ENCODE measurements at regions not wholly inside any gene's neighbourhood (a gene's known extent, or its start where the extent isn't known, plus 50 kb on each side); places are given as distances from the start of the nearest gene placed in this dataset.
"Not testable (repeated sequence)": the region's sequence is repeated elsewhere in the genome, so short reads cannot be mapped to it uniquely, and the experiment has no call there.

- ChIA-PET CTCF (interaction anchor here (1.4 kb wide), 1 partner anchor 18 kb away, joined by 3 read pairs; no protein-coding TSS in a partner anchor), POLR2A (interaction anchor here (0.7 kb wide), 1 partner anchor 87 kb away, joined by 3 read pairs; no protein-coding TSS in a partner anchor)
- DNase-seq (ENCODE audit: unreplicated experiment); H3K36me3 Mint-ChIP-seq (ENCODE audit: insufficient read depth, unreplicated experiment); H3K4me3 Mint-ChIP-seq (ENCODE audit: unreplicated experiment); H3K27me3 Mint-ChIP-seq (ENCODE audit: insufficient read depth, unreplicated experiment); H3K27ac Mint-ChIP-seq (ENCODE audit: low read depth, unreplicated experiment); H3K4me1 Mint-ChIP-seq (ENCODE audit: insufficient read depth, unreplicated experiment); intact Hi-C loops (cut with micrococcal nuclease); BruUV-seq (replicated peaks): not testable (repeated sequence)
- peaks cover 14% of the 10 kb centered on the region for H3K9me3 Mint-ChIP-seq (ENCODE audit: unreplicated experiment)
Measured at GRCh38 chr12:76971216-76971879, 92.5 kb upstream of the CSRP2 start.

GRCh38 chr12:76967181-76967885 lies 88.5 kb upstream of the CSRP2 start:
- ChIA-PET CTCF (interaction anchor here (0.7 to 5.2 kb wide), 2 partner anchors 43 to 73 kb away, joined by 3 to 34 read pairs; no protein-coding TSS in a partner anchor), POLR2A (interaction anchor here (1.2 kb wide), 1 partner anchor 44 kb away, joined by 5 read pairs; no protein-coding TSS in a partner anchor)
- peaks cover 14% of the 10 kb centered on the region for H3K9me3 Mint-ChIP-seq (ENCODE audit: unreplicated experiment)
- no peak for DNase-seq (ENCODE audit: unreplicated experiment)
- no peak overlapping the region for H3K4me3 Mint-ChIP-seq (ENCODE audit: unreplicated experiment)
- H3K36me3 Mint-ChIP-seq (ENCODE audit: insufficient read depth, unreplicated experiment): no peaks in the 10 kb centered on the region
- peaks cover under 1% of the 10 kb centered on the region for H3K4me1 Mint-ChIP-seq (ENCODE audit: insufficient read depth, unreplicated experiment)
- intact Hi-C loops (cut with micrococcal nuclease): no loop called here
- TF ChIP-seq CTCF (IDR thresholded peaks at IDR 0.05; ENCODE audit: unreplicated experiment): no peak
- no TSS peak for BruUV-seq (replicated peaks)
- no peak overlapping the region for H3K27ac Mint-ChIP-seq (ENCODE audit: low read depth, unreplicated experiment)
- H3K27me3 Mint-ChIP-seq (ENCODE audit: insufficient read depth, unreplicated experiment): no peaks in the 10 kb centered on the region

GRCh38 chr12:76964784-76965571 lies 86.2 kb upstream of the CSRP2 start:
- H3K36me3 Mint-ChIP-seq (ENCODE audit: insufficient read depth, unreplicated experiment): no peaks in the 10 kb centered on the region
- no peaks in the 10 kb centered on the region for H3K27me3 Mint-ChIP-seq (ENCODE audit: insufficient read depth, unreplicated experiment)
- intact Hi-C loops (cut with micrococcal nuclease): no loop called here
- peaks cover 13% of the 10 kb centered on the region for H3K9me3 Mint-ChIP-seq (ENCODE audit: unreplicated experiment)
- CTCF ChIA-PET: interaction anchor here (0.5 to 5.2 kb wide), 5 partner anchors 11 to 1351 kb away, joined by 3 to 34 read pairs (median 3); no protein-coding TSS in a partner anchor
- H3K27ac Mint-ChIP-seq (ENCODE audit: low read depth, unreplicated experiment): no peak overlapping the region
- H3K4me1 Mint-ChIP-seq (ENCODE audit: insufficient read depth, unreplicated experiment): peaks cover 7% of the 10 kb centered on the region
- peak; percentile 20 for DNase-seq (ENCODE audit: unreplicated experiment)
- POLR2A ChIA-PET: interaction anchor here (0.6 to 2.5 kb wide), 14 partner anchors 8 to 714 kb away, joined by 3 to 8 read pairs (median 3); partner anchors contain the start of gene CSRP2
- no peak for TF ChIP-seq CTCF (IDR thresholded peaks at IDR 0.05; ENCODE audit: unreplicated experiment)
- H3K4me3 Mint-ChIP-seq (ENCODE audit: unreplicated experiment): no peak overlapping the region
- no TSS peak for BruUV-seq (replicated peaks)

- H3K27ac Mint-ChIP-seq (ENCODE audit: low read depth, unreplicated experiment): no peak overlapping the region
- intact Hi-C loops (cut with micrococcal nuclease): no loop called here
- no TSS peak for BruUV-seq (replicated peaks)
- CTCF ChIA-PET: no interaction called here
- peaks cover 7% of the 10 kb centered on the region for H3K4me1 Mint-ChIP-seq (ENCODE audit: insufficient read depth, unreplicated experiment)
- no peak for DNase-seq (ENCODE audit: unreplicated experiment)
- no peaks in the 10 kb centered on the region for H3K9me3 Mint-ChIP-seq (ENCODE audit: unreplicated experiment)
- no peak for TF ChIP-seq CTCF (IDR thresholded peaks at IDR 0.05; ENCODE audit: unreplicated experiment)
- no peaks in the 10 kb centered on the region for H3K36me3 Mint-ChIP-seq (ENCODE audit: insufficient read depth, unreplicated experiment)
- no peaks in the 10 kb centered on the region for H3K27me3 Mint-ChIP-seq (ENCODE audit: insufficient read depth, unreplicated experiment)
- H3K4me3 Mint-ChIP-seq (ENCODE audit: unreplicated experiment): no peak overlapping the region
- POLR2A ChIA-PET: no interaction called here
Measured at GRCh38 chr12:76962099-76962498, 83.3 kb upstream of the CSRP2 start.

Measured in MCF 10A (cell line).